ENCODE measurements at regions not wholly inside any gene's neighbourhood (a gene's known extent, or its start where the extent isn't known, plus 50 kb on each side); places are given as distances from the start of the nearest gene placed in this dataset.

- in situ Hi-C loops (cut with MboI; ENCODE audit: low sequenced_read_pairs) = no loop called here
Observed at GRCh38 chr3:72441284-72441994, 406.8 kb downstream of the SHQ1 start.

- in situ Hi-C loops (cut with MboI; ENCODE audit: low sequenced_read_pairs) = no loop called here
Observed at GRCh38 chr3:72440491-72440890, 407.8 kb downstream of the SHQ1 start.

GRCh38 chr3:72439321-72440183 lies 408.7 kb downstream of the SHQ1 start:
- in situ Hi-C loops (cut with MboI; ENCODE audit: low sequenced_read_pairs) = no loop called here

- in situ Hi-C loops (cut with MboI; ENCODE audit: low sequenced_read_pairs) = no loop called here
Observed at GRCh38 chr3:72437661-72438406, 410.4 kb downstream of the SHQ1 start.

- in situ Hi-C loops (cut with MboI; ENCODE audit: low sequenced_read_pairs) = no loop called here
Observed at GRCh38 chr3:72436863-72437592, 411.2 kb downstream of the SHQ1 start.

- in situ Hi-C loops (cut with MboI; ENCODE audit: low sequenced_read_pairs) = no loop called here
Observed at GRCh38 chr3:72434296-72434695, 413.9 kb downstream of the SHQ1 start.

GRCh38 chr3:72432246-72432645 lies 416.0 kb downstream of the SHQ1 start:
- in situ Hi-C loops (cut with MboI; ENCODE audit: low sequenced_read_pairs) = no loop called here

- in situ Hi-C loops (cut with MboI; ENCODE audit: low sequenced_read_pairs) = no loop called here
Observed at GRCh38 chr3:72429589-72430353, 418.5 kb downstream of the SHQ1 start.

GRCh38 chr3:72428803-72429202 lies 419.4 kb downstream of the SHQ1 start:
- in situ Hi-C loops (cut with MboI; ENCODE audit: low sequenced_read_pairs) = no loop called here

GRCh38 chr3:72427624-72428023 lies 420.6 kb downstream of the SHQ1 start:
- in situ Hi-C loops (cut with MboI; ENCODE audit: low sequenced_read_pairs) = no loop called here

GRCh38 chr3:72426618-72427397 lies 421.4 kb downstream of the SHQ1 start:
- in situ Hi-C loops (cut with MboI; ENCODE audit: low sequenced_read_pairs) = no loop called here

- in situ Hi-C loops (cut with MboI; ENCODE audit: low sequenced_read_pairs) = no loop called here
Observed at GRCh38 chr3:72423643-72424042, 424.6 kb downstream of the SHQ1 start.

- in situ Hi-C loops (cut with MboI; ENCODE audit: low sequenced_read_pairs) = no loop called here
Observed at GRCh38 chr3:72421786-72422185, 426.5 kb downstream of the SHQ1 start.

GRCh38 chr3:72421126-72421525 lies 427.1 kb downstream of the SHQ1 start:
- in situ Hi-C loops (cut with MboI; ENCODE audit: low sequenced_read_pairs) = no loop called here

GRCh38 chr3:72418856-72419255 lies 429.4 kb downstream of the SHQ1 start:
- in situ Hi-C loops (cut with MboI; ENCODE audit: low sequenced_read_pairs) = no loop called here

GRCh38 chr3:72418244-72418643 lies 430.0 kb downstream of the SHQ1 start:
- in situ Hi-C loops (cut with MboI; ENCODE audit: low sequenced_read_pairs) = no loop called here

GRCh38 chr3:72414481-72415016 lies 433.7 kb downstream of the SHQ1 start:
- in situ Hi-C loops (cut with MboI; ENCODE audit: low sequenced_read_pairs) = no loop called here

- in situ Hi-C loops (cut with MboI; ENCODE audit: low sequenced_read_pairs) = no loop called here
Observed at GRCh38 chr3:72413228-72413627, 435.0 kb downstream of the SHQ1 start.

GRCh38 chr3:72412340-72412956 lies 435.8 kb downstream of the SHQ1 start:
- in situ Hi-C loops (cut with MboI; ENCODE audit: low sequenced_read_pairs) = no loop called here

All from HL-60/S4 treated with phorbol 12-myristate 13-acetate at 8.2 ng/mL for 4 days and 3 days (cell line).